Loucy (cell line): ENCODE measurements at regions not wholly inside any gene's neighbourhood (a gene's known extent, or its start where the extent isn't known, plus 50 kb on each side); places are given as distances from the start of the nearest gene placed in this dataset.

Source experiments
- H2AFZ ChIP-seq: fragments of 200-600 bp; sonication (generic); 2 replicates; pipeline ENCODE4 v1.6.0; 2016; ENCODE audit warnings: antibody characterized with exemption, mild to moderate bottlenecking, low read length, moderate library complexity
- H3F3A ChIP-seq: fragments of 200-600 bp; 2 replicates; pipeline ENCODE4 v1.6.0; 2016; ENCODE audit warnings: antibody characterized with exemption, low read depth, mild to moderate bottlenecking
- H3K27me3 ChIP-seq: fragments of 200-600 bp; sonication (generic); 2 replicates; pipeline ENCODE4 v1.6.1; 2014; ENCODE audit warnings: low read length, mild to moderate bottlenecking; ENCODE audit not compliant: insufficient read depth, poor library complexity, severe bottlenecking
- H3K36me3 ChIP-seq: fragments of 200-600 bp; sonication (generic); 2 replicates; pipeline ENCODE4 v1.6.1; 2016; ENCODE audit warnings: low read length; ENCODE audit not compliant: insufficient read depth
- H3K4me1 ChIP-seq: fragments of 200-600 bp; sonication (generic); 2 replicates; pipeline ENCODE4 v1.5.1; 2014; ENCODE audit warnings: low read length, mild to moderate bottlenecking; ENCODE audit not compliant: insufficient read depth, poor library complexity, severe bottlenecking
- H3K4me2 ChIP-seq: fragments of 200-600 bp; sonication (generic); 2 replicates; pipeline ENCODE4 v1.6.0; 2014; ENCODE audit warnings: antibody characterized with exemption, low read length, low read depth, mild to moderate bottlenecking; ENCODE audit not compliant: poor library complexity, severe bottlenecking
- H3K4me3 ChIP-seq: fragments of 200-600 bp; sonication (generic); 2 replicates; pipeline ENCODE4 v1.5.1; 2014; ENCODE audit warnings: low read length, mild to moderate bottlenecking, mixed read lengths; ENCODE audit not compliant: poor library complexity, severe bottlenecking
- H3K79me2 ChIP-seq: fragments of 200-600 bp; sonication (generic); 2 replicates; pipeline ENCODE4 v1.6.1; 2014; ENCODE audit warnings: low read length; ENCODE audit not compliant: insufficient read depth
- H3K9ac ChIP-seq: fragments of 200-600 bp; sonication (generic); 2 replicates; pipeline ENCODE4 v1.6.0; 2014; ENCODE audit warnings: mild to moderate bottlenecking, low read depth, low read length, moderate library complexity; ENCODE audit not compliant: poor library complexity, severe bottlenecking
- H3K9me2 ChIP-seq: fragments of 200-600 bp; sonication (generic); replicated peaks from 2 replicates; pipeline ENCODE4 v1.6.1; 2016; ENCODE audit warnings: low read depth, low read length, mixed read lengths
- H3K9me3 ChIP-seq: fragments of 200-600 bp; sonication (generic); 2 replicates; pipeline ENCODE4 v1.6.1; 2014; ENCODE audit warnings: mild to moderate bottlenecking, antibody characterized with exemption, low read length, low read depth; ENCODE audit not compliant: insufficient read depth
- H4K20me1 ChIP-seq: fragments of 200-600 bp; sonication (generic); 2 replicates; pipeline ENCODE4 v1.6.0; 2014; ENCODE audit warnings: antibody characterized with exemption, low read length, mild to moderate bottlenecking; ENCODE audit not compliant: insufficient read depth, poor library complexity, severe bottlenecking
- EZH2phosphoT487 ChIP-seq: fragments of 200-600 bp; IDR thresholded peaks from 2 replicates; pipeline ENCODE4 v1.6.1; 2018; ENCODE audit warnings: antibody characterized with exemption, mild to moderate bottlenecking, moderate library complexity, borderline replicate concordance
- TF ChIP-seq, protein P1 (sequence below): fragments of 200-600 bp; sonication (generic); conservative IDR thresholded peaks from 2 replicates; pipeline ENCODE4 v1.5.1; 2014; ENCODE audit warnings: mild to moderate bottlenecking, antibody characterized with exemption, low read length

DNA sequence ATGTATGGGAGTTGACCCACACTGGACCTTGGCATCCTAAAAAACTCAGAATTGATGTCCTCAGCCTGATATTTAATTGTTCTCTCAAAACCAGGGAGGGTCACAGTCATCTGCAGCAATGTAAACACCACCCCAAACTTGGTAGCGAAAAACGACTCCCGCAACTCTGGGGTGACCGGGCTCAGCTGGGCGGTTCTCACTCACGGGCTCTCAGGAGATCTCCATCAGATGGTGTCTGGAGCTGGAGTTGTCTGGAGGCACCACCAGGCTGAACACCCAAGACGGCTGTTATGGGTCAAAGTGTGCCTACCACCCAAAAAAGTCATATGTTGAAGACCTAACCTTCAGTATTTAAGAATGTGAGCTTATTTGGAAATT is 50.9 kb upstream of the NXT1 start:
- H3K9me3 ChIP-seq, result no peaks in the 10 kb centered on the region
- H3K36me3 ChIP-seq, result no peaks in the 10 kb centered on the region
- H3K9me2 ChIP-seq, result no peaks in the 10 kb centered on the region
- H2AFZ ChIP-seq, result no peak overlapping the region
- H3K4me1 ChIP-seq, result peaks cover 18% of the 10 kb centered on the region
- no peaks in the 10 kb centered on the region for H3F3A ChIP-seq
- H3K4me2 ChIP-seq, result no peak overlapping the region
- no peaks in the 10 kb centered on the region for H4K20me1 ChIP-seq
- no peak overlapping the region for H3K4me3 ChIP-seq
- TF ChIP-seq, protein P1, sequence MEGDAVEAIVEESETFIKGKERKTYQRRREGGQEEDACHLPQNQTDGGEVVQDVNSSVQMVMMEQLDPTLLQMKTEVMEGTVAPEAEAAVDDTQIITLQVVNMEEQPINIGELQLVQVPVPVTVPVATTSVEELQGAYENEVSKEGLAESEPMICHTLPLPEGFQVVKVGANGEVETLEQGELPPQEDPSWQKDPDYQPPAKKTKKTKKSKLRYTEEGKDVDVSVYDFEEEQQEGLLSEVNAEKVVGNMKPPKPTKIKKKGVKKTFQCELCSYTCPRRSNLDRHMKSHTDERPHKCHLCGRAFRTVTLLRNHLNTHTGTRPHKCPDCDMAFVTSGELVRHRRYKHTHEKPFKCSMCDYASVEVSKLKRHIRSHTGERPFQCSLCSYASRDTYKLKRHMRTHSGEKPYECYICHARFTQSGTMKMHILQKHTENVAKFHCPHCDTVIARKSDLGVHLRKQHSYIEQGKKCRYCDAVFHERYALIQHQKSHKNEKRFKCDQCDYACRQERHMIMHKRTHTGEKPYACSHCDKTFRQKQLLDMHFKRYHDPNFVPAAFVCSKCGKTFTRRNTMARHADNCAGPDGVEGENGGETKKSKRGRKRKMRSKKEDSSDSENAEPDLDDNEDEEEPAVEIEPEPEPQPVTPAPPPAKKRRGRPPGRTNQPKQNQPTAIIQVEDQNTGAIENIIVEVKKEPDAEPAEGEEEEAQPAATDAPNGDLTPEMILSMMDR, result no peak
- TF ChIP-seq EZH2phosphoT487, result no peak
- H3K79me2 ChIP-seq, result 0 out of 2 replicates have a peak, but pooled peaks cover 3% of the 10 kb centered on the region
- no peaks in the 10 kb centered on the region for H3K27me3 ChIP-seq
- H3K9ac ChIP-seq, result no peak overlapping the region

DNA sequence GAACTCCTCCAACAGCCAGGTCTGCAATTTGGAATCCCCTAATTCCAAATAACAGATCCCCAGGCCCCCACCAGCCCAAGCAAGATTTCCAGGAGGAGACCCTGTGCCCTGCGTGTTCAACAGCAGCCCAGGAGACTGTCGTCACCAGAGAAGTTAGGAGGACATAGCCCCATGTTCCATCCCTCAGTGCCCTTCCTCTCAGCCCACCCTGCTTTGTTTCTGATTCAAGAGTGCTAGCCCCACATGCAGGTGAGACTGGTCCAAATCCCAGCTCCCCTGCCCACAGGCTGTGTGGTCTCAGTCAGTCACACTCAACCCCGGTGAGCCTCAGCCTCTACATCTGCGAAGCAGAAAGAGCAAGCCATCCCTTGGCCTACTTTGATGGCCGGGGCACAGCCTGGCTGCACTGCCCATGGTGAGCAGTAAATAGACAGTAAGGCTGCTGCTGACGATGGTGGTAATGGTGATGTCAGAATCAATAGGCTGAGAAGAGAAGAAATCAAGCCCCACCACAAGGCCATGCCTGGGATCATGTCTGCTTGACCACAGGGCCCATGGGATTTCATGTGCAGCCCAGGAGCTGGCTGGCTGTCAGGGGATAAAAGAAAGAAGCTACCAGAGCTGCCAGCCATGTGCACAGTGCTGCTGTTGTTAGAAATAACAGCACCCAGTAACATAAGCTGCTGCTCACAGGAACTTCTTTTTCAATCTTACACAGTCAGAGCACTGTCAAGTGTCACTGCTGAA is 51.5 kb upstream of the NXT1 start:
- Histone ChIP-seq H3K9me2 (no peaks in the 10 kb centered on the region), H3K27me3 (no peaks in the 10 kb centered on the region), H3F3A (no peaks in the 10 kb centered on the region), H3K79me2 (0 out of 2 replicates have a peak, but pooled peaks cover 1% of the 10 kb centered on the region), H3K4me3 (no peak overlapping the region), H3K4me1 (peaks cover 17% of the 10 kb centered on the region), H3K9me3 (no peaks in the 10 kb centered on the region), H2AFZ (no peak overlapping the region), H4K20me1 (no peaks in the 10 kb centered on the region), H3K9ac (no peak overlapping the region), H3K4me2 (no peak overlapping the region), H3K36me3 (no peaks in the 10 kb centered on the region)
- no peak for TF ChIP-seq EZH2phosphoT487
- TF ChIP-seq, protein P1, result no peak

- no peaks in the 10 kb centered on the region for H3K9me3 ChIP-seq
- H3K4me1 ChIP-seq, result peaks cover 12% of the 10 kb centered on the region
- no peaks in the 10 kb centered on the region for H4K20me1 ChIP-seq
- no peaks in the 10 kb centered on the region for H3K27me3 ChIP-seq
- H3F3A ChIP-seq, result no peaks in the 10 kb centered on the region
- no peaks in the 10 kb centered on the region for H3K36me3 ChIP-seq
- no peak for TF ChIP-seq EZH2phosphoT487
- TF ChIP-seq, protein P1, result no peak
- no peak overlapping the region for H3K9ac ChIP-seq
- no peak overlapping the region for H3K4me2 ChIP-seq
- no peak overlapping the region for H3K4me3 ChIP-seq
- no peak overlapping the region for H2AFZ ChIP-seq
- no peaks in the 10 kb centered on the region for H3K9me2 ChIP-seq
- no peaks in the 10 kb centered on the region for H3K79me2 ChIP-seq
Measured at GRCh38 chr20:23298155-23298554, 52.4 kb upstream of the NXT1 start.
